Naive thymus-derived CD8-positive, alpha-beta T cell (primary cell): ENCODE measurements at regions not wholly inside any gene's neighbourhood (a gene's known extent, or its start where the extent isn't known, plus 50 kb on each side); places are given as distances from the start of the nearest gene placed in this dataset.

Experiments used
- ATAC-seq, 2 donors: fragments of 150-1000 bp; cut with Tn5 transposase in 1 of 2; sonication (Bioruptor Pico), chemical (Tn5 transposase) in 1 of 2; 1 replicate in 1 of 2; 2 replicates in 1 of 2; pipeline ENCODE4 v1.10.0; 2021; ENCODE audit warnings: mild to moderate bottlenecking in 2 of 2, moderate library complexity in 2 of 2
- POLR2A ChIA-PET: fragments of 350-600 bp; sonication (Branson Sonifier 250); formaldehyde crosslinking; loops from one replicate; lab custom pipeline; 2021; ENCODE audit warnings: antibody characterized with exemption; lab: Charles Lee
- DNase-seq, 10 donors: peaks; one replicate each; pipeline versions ENCODE4 v3.0.0 to v3.0.0-alpha.2; 2020 to 2022
- H3K27ac Mint-ChIP-seq, 10 donors: one replicate each; pipeline ENCODE4 v1.8.0; 2020 to 2022; ENCODE audit warnings: mild to moderate bottlenecking in 10 of 10, mixed read lengths in 10 of 10, moderate library complexity in 4 of 10, inconsistent platforms in 1 of 10
- H3K27me3 Mint-ChIP-seq, 5 donors: one replicate each; pipeline ENCODE4 v1.8.0; 2021 to 2022; ENCODE audit warnings: mixed read lengths in 5 of 5
- H3K36me3 Mint-ChIP-seq, 3 donors: one replicate each; pipeline ENCODE4 v1.8.0; 2020 to 2022; ENCODE audit warnings: mixed read lengths in 3 of 3, mild to moderate bottlenecking in 2 of 3, inconsistent platforms in 1 of 3
- H3K4me1 Mint-ChIP-seq, 4 donors: one replicate each; pipeline ENCODE4 v1.8.0; 2021 to 2022; ENCODE audit warnings: mixed read lengths in 4 of 4
- H3K4me3 Mint-ChIP-seq, 10 donors: one replicate each; pipeline ENCODE4 v1.8.0; 2020 to 2022; ENCODE audit warnings: mild to moderate bottlenecking in 10 of 10, mixed read lengths in 10 of 10, moderate library complexity in 6 of 10, inconsistent platforms in 1 of 10
- H3K9me3 Mint-ChIP-seq, 9 donors: one replicate each; pipeline ENCODE4 v1.8.0; 2020 to 2022; ENCODE audit warnings: mixed read lengths in 9 of 9, mild to moderate bottlenecking in 3 of 9, inconsistent platforms in 1 of 9, moderate library complexity in 1 of 9

GRCh38 chr13:84139561-84140158, 257.4 kb upstream of the SLITRK1 start:
- H3K27ac Mint-ChIP-seq, result peak overlapping the region in 5 of 10 donors; percentile 22 to 63 (median 48)
- no peaks in the 10 kb centered on the region for H3K36me3 Mint-ChIP-seq
- no peak overlapping the region for H3K4me3 Mint-ChIP-seq
- no peak for DNase-seq
- no peaks in the 10 kb centered on the region for H3K9me3 Mint-ChIP-seq
- H3K4me1 Mint-ChIP-seq, result peaks cover 11 to 29% (median 22%) of the 10 kb centered on the region in 4 donors
- H3K27me3 Mint-ChIP-seq, result no peaks in the 10 kb centered on the region
- no peak for ATAC-seq
- POLR2A ChIA-PET, result no interaction called here

DNA sequence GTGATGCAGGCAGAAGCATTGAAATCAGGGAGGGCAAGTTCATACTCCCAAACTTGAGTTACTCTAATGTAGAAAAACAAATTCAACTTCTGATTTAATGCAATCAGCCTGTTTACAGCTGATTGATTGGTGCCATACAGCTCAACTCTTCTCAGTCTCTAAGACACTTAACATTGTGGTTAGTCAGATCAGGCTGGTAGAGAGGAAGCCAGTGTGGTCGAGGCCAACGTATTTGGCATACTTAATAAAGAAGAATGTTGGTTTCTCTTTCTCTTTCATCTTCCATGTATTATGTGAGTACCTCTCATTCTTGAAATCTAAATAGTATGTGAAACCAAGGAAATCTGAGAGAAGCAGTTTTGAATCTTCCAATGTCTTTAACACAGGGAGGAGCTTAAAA, 255.0 kb upstream of the SLITRK1 start:
- H3K4me1 Mint-ChIP-seq, result peaks cover 11 to 29% (median 22%) of the 10 kb centered on the region in 4 donors
- peak overlapping the region; percentile 49 to 76 (median 66) for H3K4me3 Mint-ChIP-seq
- peak overlapping the region; percentile 45 to 90 (median 74) for H3K27ac Mint-ChIP-seq
- no peaks in the 10 kb centered on the region for H3K27me3 Mint-ChIP-seq
- no peaks in the 10 kb centered on the region for H3K36me3 Mint-ChIP-seq
- no peaks in the 10 kb centered on the region for H3K9me3 Mint-ChIP-seq
- POLR2A ChIA-PET, result no interaction called here
- peak; percentile 100 for ATAC-seq
- DNase-seq, result peak in 9 of 10 donors; percentile 18 to 83 (median 68)

- H3K4me3 Mint-ChIP-seq, result peak overlapping the region in 8 of 10 donors; percentile 48 to 76 (median 62)
- no peaks in the 10 kb centered on the region for H3K9me3 Mint-ChIP-seq
- no peaks in the 10 kb centered on the region for H3K27me3 Mint-ChIP-seq
- no peaks in the 10 kb centered on the region for H3K36me3 Mint-ChIP-seq
- H3K4me1 Mint-ChIP-seq, result peaks cover 11 to 29% (median 22%) of the 10 kb centered on the region in 4 donors
- no peak for ATAC-seq
- peak overlapping the region; percentile 45 to 90 (median 74) for H3K27ac Mint-ChIP-seq
- POLR2A ChIA-PET, result no interaction called here
- DNase-seq, result peak in 1 of 10 donors; percentile 23
Measured at GRCh38 chr13:84136582-84136981, 254.3 kb upstream of the SLITRK1 start.

GRCh38 chr13:84132491-84132890, 250.2 kb upstream of the SLITRK1 start:
- POLR2A ChIA-PET, result no interaction called here
- H3K36me3 Mint-ChIP-seq, result no peaks in the 10 kb centered on the region
- H3K4me3 Mint-ChIP-seq, result no peak overlapping the region
- H3K27me3 Mint-ChIP-seq, result no peaks in the 10 kb centered on the region
- no peaks in the 10 kb centered on the region for H3K9me3 Mint-ChIP-seq
- ATAC-seq, result no peak
- no peak for DNase-seq
- no peak overlapping the region for H3K27ac Mint-ChIP-seq
- peaks cover 9 to 21% (median 18%) of the 10 kb centered on the region in 4 donors for H3K4me1 Mint-ChIP-seq

DNA sequence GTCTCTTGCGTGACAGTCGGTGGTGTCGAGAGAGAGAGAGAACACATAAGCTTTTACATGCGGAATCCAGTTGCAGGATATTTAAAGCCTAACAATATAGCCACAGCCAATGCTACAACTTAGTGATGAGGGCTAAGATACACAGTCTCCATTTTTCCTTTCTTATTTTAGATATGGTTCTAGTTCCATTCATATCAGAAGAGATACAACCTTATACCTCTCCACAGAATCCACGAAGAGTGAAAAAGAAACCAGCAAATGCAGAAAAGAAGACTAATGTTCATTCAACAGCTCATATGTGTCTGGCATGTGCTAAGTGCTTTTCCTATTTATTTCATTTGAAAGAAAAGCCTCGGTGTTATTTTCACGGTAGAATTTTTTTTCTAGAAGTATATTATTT, 249.0 kb upstream of the SLITRK1 start:
- no peak overlapping the region for H3K4me3 Mint-ChIP-seq
- H3K36me3 Mint-ChIP-seq, result no peaks in the 10 kb centered on the region
- H3K9me3 Mint-ChIP-seq, result no peaks in the 10 kb centered on the region
- ATAC-seq (no peak), DNase-seq (no peak)
- H3K27ac Mint-ChIP-seq, result no peak overlapping the region
- H3K27me3 Mint-ChIP-seq, result no peaks in the 10 kb centered on the region
- H3K4me1 Mint-ChIP-seq, result peaks cover 2 to 10% (median 6%) of the 10 kb centered on the region in 4 donors
- POLR2A ChIA-PET, result no interaction called here

GRCh38 chr13:84130495-84131114, 248.3 kb upstream of the SLITRK1 start:
- Mint-ChIP-seq H3K36me3 (no peaks in the 10 kb centered on the region), H3K4me1 (peaks cover 0 to 5% (median 2%) of the 10 kb centered on the region in 4 donors), H3K4me3 (no peak overlapping the region), H3K27ac (peak overlapping the region in 1 of 10 donors; percentile 6), H3K27me3 (no peaks in the 10 kb centered on the region), H3K9me3 (no peaks in the 10 kb centered on the region)
- DNase-seq, result no peak
- POLR2A ChIA-PET, result no interaction called here
- no peak for ATAC-seq

- Mint-ChIP-seq H3K4me1 (peaks cover 0 to 2% (median under 1%) of the 10 kb centered on the region in 4 donors), H3K27ac (no peak overlapping the region), H3K4me3 (no peak overlapping the region), H3K27me3 (no peaks in the 10 kb centered on the region), H3K36me3 (no peaks in the 10 kb centered on the region), H3K9me3 (no peaks in the 10 kb centered on the region)
- ATAC-seq (no peak), DNase-seq (no peak)
- POLR2A ChIA-PET, result no interaction called here
Measured at GRCh38 chr13:84129966-84130365, 247.7 kb upstream of the SLITRK1 start.

GRCh38 chr13:84127597-84128128, 245.4 kb upstream of the SLITRK1 start:
- POLR2A ChIA-PET, result no interaction called here
- ATAC-seq (no peak), DNase-seq (no peak)
- Mint-ChIP-seq H3K27me3 (no peaks in the 10 kb centered on the region), H3K36me3 (no peaks in the 10 kb centered on the region), H3K27ac (no peak overlapping the region), H3K4me3 (no peak overlapping the region), H3K9me3 (no peaks in the 10 kb centered on the region), H3K4me1 (peaks cover 0 to 2% (median under 1%) of the 10 kb centered on the region in 4 donors)

GRCh38 chr13:84126671-84127171, 244.4 kb upstream of the SLITRK1 start:
- POLR2A ChIA-PET, result no interaction called here
- Mint-ChIP-seq H3K4me1 (peaks cover 0 to 3% (median under 1%) of the 10 kb centered on the region in 4 donors), H3K36me3 (no peaks in the 10 kb centered on the region), H3K27me3 (no peaks in the 10 kb centered on the region), H3K9me3 (no peaks in the 10 kb centered on the region), H3K27ac (no peak overlapping the region), H3K4me3 (peak overlapping the region in 2 of 10 donors; percentile 10 to 40)
- DNase-seq (peak in 1 of 10 donors; percentile 21), ATAC-seq (no peak)

DNA sequence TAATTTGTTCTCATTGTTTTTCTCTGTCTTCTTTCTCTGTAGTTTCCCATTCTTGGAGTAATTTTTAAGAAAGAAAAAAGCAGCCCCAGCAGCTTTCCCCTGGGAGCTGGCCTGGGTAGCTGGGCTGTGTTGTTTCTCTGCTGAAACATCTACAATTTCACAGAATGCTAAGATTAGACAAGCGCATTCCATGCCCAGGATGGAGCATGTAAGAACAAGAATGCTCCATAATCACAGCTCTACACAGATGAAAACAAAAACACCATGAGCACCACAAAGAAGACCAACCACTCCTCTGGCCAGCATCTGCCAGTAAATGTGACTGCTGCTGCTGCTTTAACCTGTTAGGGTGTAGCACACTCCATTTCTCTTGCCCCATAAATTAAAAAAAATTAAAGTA, 239.2 kb upstream of the SLITRK1 start:
- DNase-seq (no peak), ATAC-seq (no peak)
- Mint-ChIP-seq H3K27ac (peak overlapping the region in 1 of 10 donors; percentile 23), H3K4me1 (peaks cover 0 to 5% (median under 1%) of the 10 kb centered on the region in 4 donors), H3K36me3 (peaks cover 0 to 2% (median 0%) of the 10 kb centered on the region in 3 donors), H3K9me3 (no peaks in the 10 kb centered on the region), H3K4me3 (no peak overlapping the region), H3K27me3 (no peaks in the 10 kb centered on the region)
- POLR2A ChIA-PET, result no interaction called here

DNA sequence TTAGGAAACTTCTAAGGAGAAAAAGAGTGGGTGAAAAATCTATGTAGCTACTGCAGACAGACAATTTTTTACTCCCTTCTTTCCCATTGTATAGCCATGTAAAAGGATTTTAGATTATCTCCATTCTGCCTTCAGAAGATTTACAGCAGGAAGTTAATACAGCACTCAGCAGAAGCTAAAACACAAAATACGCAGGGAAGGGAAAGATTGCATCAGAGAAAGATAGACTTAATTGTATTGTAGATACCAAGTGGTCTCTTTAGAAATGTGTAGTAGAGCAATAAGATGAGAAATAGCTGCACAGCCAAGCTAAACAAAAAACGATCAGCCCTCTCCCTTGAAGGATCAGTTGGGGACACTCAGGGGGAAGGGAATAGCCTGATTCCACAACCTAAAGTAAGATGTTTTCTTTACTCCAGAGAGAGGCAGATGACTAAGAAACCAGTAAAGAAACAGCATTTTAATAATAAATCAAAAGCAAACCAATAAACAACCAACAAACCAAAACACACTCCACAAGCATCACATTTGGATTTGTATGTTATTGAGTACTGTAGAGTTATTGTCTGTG, 236.7 kb upstream of the SLITRK1 start:
- Mint-ChIP-seq H3K27me3 (no peaks in the 10 kb centered on the region), H3K9me3 (no peaks in the 10 kb centered on the region), H3K4me3 (no peak overlapping the region), H3K4me1 (peaks cover 0 to 5% (median under 1%) of the 10 kb centered on the region in 4 donors), H3K27ac (no peak overlapping the region), H3K36me3 (peaks cover 0 to 2% (median 0%) of the 10 kb centered on the region in 3 donors)
- ATAC-seq (no peak), DNase-seq (no peak)
- POLR2A ChIA-PET, result no interaction called here

GRCh38 chr13:84098273-84098672, 216.0 kb upstream of the SLITRK1 start:
- no peak for DNase-seq
- Mint-ChIP-seq H3K9me3 (no peaks in the 10 kb centered on the region), H3K27ac (peak overlapping the region in 1 of 10 donors; percentile 29), H3K36me3 (no peaks in the 10 kb centered on the region), H3K27me3 (no peaks in the 10 kb centered on the region), H3K4me3 (no peak overlapping the region), H3K4me1 (no peaks in the 10 kb centered on the region)
- no peak for ATAC-seq
- POLR2A ChIA-PET, result no interaction called here

DNA sequence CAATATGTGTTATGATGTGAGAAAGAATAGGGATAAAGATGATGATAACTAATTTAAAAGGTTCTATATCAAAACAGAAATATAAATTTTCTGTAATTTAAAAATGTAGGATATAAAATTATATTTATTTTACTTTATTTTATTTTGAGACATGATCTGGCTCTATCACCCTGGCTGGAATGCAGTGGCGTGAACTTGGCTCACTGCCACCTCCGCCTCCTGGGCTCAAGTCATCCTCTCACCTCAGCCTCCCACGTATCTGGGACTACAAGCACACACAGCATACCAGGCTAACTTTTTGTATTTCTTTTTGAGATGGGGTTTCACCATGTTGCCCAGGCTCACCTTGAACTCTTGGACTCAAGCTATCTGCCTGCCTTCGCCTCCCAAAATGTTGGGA, 214.9 kb upstream of the SLITRK1 start:
- POLR2A ChIA-PET, result no interaction called here
- H3K27me3 Mint-ChIP-seq, result no peaks in the 10 kb centered on the region
- ATAC-seq (no peak), DNase-seq (no peak)
- H3K36me3 Mint-ChIP-seq, result no peaks in the 10 kb centered on the region
- no peaks in the 10 kb centered on the region for H3K4me1 Mint-ChIP-seq
- no peaks in the 10 kb centered on the region for H3K9me3 Mint-ChIP-seq
- no peak overlapping the region for H3K4me3 Mint-ChIP-seq
- no peak overlapping the region for H3K27ac Mint-ChIP-seq
